ENCODE measurements at regions not wholly inside any gene's neighbourhood (a gene's known extent, or its start where the extent isn't known, plus 50 kb on each side); places are given as distances from the start of the nearest gene placed in this dataset.
"Not testable (repeated sequence)": the region's sequence is repeated elsewhere in the genome, so short reads cannot be mapped to it uniquely, and the experiment has no call there.

DNA sequence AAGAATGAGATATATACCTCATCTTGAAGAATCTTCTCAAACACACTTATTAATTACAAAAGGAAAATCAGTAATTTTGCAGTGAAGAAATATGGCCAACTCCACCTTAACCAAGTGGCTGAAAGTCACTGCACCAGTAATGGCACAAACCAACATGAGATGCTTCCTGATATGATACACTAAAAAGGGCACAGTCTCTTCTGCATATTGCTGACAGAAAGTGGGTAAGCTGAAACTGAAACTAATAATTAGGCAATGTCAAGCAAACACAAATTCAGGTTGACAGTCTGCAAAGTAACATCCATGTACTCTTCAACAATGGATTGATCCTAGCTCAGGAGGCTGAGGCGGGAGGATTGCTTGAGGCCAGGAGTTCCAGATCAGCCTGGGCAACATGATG lies 56.1 kb downstream of the ZNF22 start:
- DNase-seq (ENCODE audit: low read depth), result not testable (repeated sequence)

DNA sequence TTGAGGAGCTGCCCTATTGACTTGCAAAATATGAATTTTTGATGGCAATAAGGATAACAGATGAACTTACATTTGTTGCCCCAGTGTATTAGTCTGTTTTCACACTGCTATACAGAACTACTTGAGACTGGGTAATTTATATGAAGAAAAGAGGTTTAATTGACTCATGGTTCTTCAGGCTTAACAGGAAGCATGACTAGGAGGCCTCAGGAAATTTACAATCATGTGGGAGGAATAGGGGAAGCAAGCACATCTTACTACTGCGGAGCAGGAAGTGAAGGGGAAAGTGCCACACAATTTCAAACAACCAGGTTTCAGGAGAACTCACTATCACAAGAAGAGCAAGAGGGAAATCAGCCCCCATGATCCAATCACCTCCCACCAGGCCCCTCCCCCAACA lies 57.9 kb downstream of the ZNF22 start:
- DNase-seq (ENCODE audit: low read depth), result no peak

DNA sequence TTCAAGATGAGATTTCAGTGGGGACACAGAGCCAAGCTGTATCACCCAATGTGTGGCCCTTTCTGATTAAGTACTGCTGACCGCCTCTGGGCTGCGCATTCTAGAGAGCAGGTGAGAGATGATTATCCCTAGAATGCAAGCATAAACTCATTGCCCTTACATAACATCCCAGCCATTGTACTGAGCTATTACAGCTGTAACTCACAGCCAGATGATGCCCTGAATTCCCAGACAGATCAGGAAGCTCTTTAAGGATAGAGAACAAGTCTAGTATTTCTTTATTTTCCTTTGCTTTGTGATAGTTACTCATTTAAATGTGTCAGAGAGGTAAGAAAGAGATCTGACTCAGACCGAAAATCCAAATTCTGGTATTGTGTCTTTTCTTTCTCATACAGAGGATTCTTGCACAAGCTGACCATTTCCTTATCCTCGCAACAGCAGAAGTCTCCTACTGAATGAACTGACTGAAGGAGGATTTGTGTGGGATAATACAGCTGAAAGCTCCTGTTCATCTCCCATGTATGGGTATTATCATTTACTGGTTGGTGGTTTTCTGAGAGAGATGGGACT lies 58.4 kb downstream of the ZNF22 start:
- no peak for DNase-seq (ENCODE audit: low read depth)

DNA sequence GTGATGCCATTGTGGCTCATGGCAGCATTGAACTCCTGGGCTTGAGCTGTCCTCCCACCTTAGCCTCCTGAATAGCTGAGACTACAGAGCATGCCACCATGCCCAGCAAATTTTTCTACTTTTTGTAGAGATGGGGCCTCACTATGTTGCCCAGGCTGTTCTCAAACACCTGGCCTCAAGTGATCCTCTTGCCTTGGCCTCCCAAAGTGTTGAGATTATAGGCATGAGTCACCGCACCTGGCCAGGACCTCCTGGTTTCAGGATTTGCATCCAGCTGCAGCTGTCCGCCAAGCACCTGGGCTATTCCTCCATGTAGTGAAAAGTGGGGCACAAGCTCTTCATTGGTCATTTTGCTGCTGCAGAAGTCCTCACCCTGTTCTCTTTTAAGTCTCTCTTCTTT lies 58.9 kb downstream of the ZNF22 start:
- DNase-seq (ENCODE audit: low read depth), result no peak

DNA sequence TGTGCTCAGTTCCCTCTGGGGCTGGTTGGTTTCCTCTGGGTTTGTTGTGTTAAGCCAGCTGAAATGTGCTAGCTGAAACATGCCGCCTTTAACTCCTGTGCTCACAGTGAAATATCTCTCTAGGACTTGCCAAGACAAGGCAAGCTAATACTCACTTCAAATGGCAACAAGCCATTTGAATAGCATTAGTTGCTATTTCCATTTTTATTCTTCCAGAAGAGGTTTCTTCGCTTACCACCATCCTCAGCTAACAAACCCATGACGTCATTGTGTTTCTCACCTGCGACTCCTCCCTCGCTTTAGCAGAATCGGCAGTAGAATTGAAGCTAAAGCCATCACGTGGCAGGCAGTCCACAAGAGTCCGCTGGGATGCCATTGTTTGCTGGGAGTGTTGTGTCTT lies 61.3 kb downstream of the ZNF22 start:
- no peak for DNase-seq (ENCODE audit: low read depth)

DNA sequence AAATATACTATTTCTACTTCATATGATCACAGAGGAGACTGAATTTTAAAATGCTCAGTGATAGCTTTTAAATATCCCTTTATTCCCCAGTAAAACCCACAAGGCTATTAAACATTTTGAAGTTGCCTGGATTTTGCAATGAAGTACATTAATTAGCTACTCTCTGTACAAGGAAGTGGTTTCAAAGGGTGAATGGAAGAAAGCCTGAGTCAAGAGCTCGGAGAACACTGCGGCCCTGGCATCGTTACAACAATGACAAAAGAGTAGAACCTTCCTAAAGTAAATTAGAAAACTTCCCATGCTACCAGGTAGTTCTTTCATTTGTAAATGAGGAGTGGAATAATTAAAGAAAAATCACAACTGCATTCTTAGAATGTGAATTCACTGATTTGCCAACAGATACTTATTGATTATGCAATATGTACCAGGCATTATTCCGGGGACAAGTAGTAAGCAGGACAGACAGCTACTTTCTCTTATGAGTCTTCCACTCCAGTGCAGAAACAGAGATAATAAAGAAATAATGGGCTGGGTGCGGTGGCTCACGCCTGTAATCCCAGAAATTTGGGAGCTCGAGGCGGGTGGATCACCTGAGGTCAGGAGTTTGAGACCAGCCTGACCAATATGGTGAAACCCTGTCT lies 63.0 kb downstream of the ZNF22 start:
- no peak for DNase-seq (ENCODE audit: low read depth)

DNA sequence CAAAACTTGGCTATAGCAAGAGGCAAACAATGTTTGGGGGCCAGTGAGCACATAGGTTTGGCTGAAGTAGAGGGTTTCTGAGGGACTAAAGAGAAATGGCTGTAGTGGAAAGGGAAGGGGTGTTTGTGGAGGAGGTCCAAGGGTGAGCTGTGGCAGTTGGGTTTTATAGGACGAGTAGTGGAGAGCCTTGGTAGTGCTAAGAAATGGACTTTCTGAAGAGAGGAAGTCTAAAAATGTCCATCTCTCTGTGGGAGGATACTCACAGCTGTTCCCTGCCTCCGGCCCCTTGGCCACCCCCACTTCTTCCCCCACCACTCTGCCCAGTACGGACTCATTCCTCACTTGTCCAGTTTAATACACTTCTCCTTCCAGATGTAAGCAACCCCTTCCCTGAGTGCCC lies 64.3 kb downstream of the ZNF22 start:
- DNase-seq (ENCODE audit: low read depth), result no peak

DNA sequence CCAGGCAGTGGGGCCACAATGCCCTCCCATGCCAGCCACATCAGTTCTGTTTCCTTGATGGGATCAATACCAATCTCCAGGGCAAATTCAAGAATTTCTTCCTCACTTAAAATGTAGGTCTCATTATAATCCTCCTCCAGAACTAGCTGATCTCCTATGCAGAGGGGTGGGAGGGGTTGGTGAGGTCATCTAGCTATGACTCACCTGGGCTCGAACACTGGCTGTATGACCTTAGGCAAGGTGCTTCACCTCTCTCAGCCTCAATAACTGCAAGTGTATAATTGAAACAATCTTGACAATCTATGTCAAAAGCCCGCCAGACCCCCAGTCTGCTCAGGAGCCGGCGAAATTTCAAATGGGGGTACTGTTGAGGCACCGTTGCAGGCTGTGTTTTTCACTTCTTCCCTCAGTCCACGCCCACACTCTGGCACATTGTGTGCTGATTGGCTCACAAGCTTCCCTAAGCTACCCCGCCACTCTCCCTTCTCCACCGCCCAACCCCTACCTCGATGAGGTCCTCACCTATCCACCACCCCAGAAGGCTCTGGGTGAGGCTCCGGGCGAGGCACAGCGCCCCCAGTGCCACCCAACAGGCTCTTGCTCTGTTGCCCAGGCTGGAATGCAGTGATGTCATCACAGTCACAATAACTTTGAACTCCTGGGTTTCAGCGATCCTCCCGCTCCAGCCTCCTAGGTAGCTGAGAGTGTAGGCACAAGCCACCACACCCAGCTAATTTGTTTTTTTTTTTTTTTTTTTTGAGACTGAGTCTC lies 70.5 kb downstream of the ZNF22 start:
- no peak for DNase-seq (ENCODE audit: low read depth)

DNA sequence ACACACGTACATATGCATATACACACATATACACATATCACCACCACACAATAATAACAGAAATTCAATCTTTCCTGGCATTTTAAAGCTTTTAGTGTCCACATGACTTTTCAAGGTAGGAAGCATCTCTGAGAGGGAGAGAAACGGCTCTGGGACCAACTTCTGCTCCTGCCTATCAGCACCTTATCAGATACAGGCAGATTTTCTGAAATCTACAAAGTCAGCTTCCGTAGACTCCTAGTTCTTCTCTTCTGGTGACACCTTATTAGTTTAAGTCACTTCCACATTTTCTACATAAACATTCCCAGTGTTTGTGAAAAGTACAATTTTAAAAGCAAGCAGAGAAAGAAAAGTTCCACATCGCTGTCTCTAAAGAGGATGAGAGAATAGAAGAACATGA lies 74.5 kb downstream of the ZNF22 start:
- no peak for DNase-seq (ENCODE audit: low read depth)

DNA sequence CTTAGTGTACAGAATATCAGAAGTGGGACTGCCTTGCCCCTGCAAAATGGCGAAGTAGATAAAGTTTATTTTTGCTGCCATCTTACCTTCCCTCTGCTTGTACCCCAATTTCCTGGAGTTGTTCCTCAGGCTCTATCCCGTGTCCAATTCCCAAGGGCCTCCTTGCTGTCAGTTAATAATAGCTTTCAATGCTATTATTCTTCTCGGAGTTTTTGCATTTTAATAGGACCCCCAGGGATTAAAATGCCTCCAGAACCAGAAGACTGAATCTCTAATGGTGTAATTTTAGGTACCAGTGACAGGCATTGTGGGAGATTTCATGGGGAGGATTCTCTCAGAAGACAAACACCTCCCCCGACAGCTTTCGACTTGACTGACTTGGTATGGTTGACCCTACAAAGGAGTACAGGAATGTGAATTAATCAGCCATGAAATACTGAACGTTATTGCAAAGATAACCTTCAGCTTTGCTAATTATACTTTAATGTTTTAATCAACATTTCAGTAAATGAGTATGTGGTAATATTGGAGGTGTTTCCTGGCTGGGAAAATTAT lies 75.2 kb downstream of the ZNF22 start:
- DNase-seq (ENCODE audit: low read depth), result no peak

DNA sequence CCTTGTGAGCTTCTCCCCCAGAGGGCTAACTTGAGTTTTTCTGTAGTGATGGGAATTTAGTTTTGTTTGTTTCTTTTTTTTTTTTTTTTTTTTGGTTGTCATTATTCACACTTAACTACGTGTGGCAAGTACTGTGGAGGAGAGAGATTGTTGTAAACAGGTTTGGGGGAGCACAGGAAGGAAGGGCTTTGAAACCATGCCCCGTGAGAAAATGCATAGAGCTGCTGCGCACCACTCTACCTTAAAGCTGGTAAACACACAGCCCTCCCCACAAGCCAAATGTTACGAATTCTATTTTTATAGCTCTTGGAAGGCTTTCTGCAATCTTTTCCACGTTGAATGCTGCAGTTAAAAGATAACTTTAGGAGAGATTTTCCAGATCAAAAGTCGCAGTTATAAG lies 76.2 kb downstream of the ZNF22 start:
- no peak for DNase-seq (ENCODE audit: low read depth)

DNA sequence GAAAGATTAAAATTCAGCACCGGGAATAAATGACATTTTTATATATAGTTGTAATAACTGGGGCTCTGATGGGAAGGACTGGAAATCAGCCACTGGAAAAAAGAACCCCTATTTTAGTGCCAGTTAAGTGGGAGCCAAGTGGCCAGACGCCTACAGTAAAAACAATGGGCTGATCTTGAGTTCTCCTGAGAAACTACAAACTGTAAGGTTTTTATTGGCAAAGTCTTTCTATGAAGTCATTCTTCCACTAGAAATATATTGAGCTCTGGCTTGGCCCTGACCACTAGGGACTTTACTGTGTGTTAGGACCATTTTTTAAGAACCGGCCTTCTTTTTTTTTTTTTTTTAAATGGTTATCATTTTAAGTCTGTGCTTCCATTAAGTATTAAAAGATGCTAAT lies 79.6 kb downstream of the ZNF22 start:
- no peak for DNase-seq (ENCODE audit: low read depth)

DNA sequence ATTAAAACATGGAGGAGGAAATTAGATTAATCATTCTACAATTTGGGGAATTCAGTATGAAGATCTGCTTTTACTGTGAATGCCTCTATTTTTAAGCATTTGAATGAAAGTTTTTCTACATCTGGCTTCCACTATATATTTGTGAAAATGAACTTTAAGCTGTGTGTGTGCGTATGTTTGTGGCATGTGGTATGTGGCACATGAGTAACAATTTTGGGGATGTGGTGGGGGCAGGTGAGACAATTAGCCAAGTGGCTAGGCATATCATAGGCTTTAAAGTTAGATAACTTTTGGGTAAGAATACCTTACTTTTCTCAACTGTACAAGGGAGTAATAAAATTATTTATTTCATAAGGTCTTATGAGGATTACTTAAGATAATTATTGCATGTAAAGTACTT lies 81.5 kb downstream of the ZNF22 start:
- DNase-seq (ENCODE audit: low read depth), result no peak

DNA sequence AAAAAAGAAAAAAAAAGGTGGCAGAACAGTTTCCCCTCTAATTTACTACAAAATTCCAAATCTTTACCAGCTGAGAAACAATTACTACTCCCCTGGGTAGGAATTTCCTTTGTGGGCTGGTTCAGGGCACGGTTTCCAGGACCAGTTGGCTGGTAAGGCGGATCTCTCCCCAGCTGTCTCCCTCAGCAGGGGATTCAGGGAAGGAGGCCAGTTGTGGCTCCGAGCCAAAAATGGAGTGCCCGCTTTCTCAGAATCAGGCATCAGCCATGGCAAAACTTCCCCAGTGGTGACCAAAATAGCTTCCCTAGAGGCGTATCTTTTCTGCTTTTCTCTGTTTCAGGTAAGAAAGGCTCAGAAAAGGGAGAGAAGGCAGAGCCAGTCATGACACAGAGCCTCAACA lies 91.2 kb downstream of the ZNF22 start:
- no peak for DNase-seq (ENCODE audit: low read depth)

DNA sequence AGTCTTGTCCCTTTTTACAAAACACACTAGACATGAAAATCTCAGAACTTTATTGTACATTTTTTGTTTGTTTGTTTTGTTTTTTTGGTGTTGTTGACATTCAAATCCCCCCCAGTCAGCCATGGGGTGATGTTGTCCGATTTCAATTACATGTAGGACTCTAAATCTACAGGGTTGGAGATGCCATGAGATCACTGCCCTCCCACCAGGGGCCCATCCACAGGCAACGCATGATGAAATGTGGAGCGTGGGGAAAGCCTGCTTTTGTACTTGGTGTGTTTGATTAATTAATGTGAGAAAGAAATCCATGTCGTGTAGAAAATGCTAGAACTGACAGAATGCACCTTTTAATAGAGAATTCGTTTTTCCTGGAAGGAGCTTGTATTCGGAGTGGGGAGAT lies 93.2 kb downstream of the ZNF22 start:
- no peak for DNase-seq (ENCODE audit: low read depth)

DNA sequence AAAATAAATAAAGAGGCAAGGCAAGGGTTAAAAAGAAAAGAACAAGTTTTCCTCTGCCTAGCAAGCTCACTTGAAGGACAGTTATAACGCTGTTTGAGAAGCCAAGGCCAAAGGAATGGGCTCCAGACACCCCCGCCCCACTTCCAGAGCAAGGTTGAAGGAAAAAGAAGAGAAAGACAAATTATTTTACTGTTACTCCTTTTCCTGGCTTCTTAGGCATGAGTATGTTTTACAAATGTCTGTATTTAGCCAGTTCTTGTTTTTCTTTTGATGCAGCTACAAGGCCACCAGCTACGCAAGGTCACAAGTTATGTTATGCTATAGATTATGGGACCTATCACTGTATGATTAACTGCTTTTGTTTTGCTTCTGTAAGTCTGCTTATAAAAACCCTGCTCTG lies 94.6 kb downstream of the ZNF22 start:
- no peak for DNase-seq (ENCODE audit: low read depth)

DNA sequence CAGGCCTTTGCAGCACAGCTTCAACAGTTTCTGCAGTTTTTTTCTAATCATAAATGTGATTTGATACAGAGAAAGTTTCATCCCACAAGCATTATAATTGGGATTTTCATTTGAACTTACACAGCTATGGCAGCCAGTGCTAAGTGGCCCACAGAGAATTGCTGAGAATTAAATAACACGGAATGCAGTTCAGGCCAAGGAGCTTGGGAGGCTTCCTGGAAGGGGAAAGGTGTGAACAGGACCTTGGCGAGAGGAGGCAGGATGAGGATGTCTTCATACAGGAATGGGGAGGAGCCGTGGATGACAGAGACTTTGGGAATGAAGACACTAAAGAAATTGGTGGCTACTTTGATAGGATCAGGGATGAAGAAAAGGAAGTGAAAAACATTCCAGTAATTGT lies 95.3 kb downstream of the ZNF22 start:
- no peak for DNase-seq (ENCODE audit: low read depth)

DNA sequence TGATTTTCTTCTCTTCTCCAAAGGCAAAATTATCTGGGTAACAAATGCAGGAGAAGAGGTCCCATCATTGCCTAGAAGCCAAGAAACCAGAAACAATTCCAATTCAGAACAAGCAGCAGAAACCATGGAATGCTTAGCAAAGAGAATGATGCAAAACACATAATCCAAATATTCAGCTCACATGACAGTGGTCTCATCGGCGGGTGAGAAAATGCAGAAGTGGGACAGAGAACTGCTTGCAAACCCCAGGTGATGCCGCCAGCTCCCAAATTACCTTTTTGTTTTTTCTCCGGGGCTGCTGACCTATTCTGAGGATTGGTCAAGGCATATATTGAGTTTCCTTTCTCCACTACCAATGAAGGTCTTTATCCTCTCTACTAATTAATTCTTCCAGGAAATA lies 99.7 kb downstream of the ZNF22 start:
- no peak for DNase-seq (ENCODE audit: low read depth)

DNA sequence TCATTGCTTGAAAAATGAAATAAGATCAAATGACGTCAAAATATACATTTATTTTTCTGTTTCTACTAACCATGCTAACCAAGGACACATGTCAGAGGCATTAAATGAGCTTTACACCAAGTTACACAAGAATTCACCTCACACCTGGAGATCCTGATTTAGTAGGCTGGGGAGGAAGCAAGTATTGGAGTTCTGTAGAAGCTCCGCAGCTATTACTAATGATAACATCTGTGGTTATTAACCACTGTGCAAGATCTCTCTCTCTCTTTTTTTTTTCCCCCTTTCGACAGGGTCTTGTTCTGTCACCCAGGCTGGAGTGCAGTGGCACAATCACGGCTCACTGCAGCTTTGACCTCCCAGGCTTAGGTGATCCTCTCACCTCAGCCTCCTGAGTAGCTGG lies 104.0 kb downstream of the ZNF22 start:
- no peak for DNase-seq (ENCODE audit: low read depth)

DNA sequence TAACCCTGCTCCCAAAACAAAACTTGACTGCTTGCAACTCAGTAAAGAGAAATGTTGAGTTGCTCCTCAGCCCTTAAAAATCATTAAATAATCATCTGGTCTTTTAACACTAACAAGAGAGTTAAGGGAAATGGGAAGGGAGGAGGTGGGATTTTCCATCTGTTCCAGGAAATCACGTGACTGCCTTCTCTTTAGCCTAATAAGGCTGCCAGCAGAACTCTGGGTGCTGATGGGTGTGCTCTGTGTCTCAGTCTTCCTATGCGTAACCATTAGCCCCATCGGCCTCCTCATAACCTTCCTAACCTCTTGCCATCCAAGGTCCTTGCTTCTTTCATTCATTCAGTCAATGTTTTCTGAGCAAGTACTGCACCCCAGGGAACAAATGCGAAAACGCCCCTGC lies 104.6 kb downstream of the ZNF22 start:
- not testable (repeated sequence) for DNase-seq (ENCODE audit: low read depth)

DNA sequence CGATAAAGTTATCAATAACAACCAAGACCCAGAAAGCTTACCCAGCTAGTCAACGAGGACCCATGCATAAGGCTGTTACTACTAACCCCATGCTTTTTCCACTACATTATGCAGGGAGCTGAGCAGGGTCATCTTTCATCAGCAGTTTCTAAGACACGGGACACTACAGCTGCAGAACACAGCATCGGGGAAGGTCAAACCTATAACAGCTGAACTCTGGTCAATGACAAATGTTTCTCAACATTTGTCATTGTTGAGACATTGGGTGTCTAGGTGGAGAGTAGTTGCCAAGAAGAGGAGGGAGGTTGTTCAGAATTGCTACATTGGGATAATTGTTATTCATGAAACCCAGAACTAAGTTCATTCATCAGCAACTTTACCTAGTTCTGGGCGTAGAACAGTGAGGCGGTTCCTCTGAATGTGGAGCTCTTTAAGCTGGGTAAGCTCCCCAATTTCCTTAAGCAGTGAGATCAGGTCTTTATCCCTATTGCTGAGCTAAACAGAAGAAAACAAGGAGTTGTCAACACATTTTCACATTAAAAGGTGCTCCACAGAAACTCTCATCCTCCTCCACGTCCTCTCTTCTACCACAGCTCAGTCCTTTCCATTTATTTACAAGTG lies 105.6 kb downstream of the ZNF22 start:
- no peak for DNase-seq (ENCODE audit: low read depth)

DNA sequence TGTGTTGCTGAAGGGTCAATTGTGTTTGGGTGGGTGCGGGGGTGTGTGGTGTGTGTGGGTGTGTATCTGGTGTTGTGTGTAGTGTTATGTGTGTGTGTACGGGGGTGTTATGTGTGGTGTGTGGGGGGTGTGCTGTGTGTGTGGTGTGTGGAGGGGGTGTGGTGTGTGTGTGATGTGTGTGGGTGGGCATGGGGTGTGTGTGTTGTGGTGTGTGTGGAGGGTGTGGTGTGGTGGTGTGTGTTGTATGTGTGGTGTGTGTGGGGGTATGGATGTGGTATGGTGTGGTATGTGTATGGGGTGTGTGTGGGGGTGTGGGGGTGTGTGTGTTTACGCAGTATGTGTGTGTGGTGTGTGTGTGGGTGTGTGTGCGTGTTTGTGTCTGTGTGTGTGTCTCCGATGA lies 110.8 kb downstream of the ZNF22 start:
- DNase-seq (ENCODE audit: low read depth), result no peak

DNA sequence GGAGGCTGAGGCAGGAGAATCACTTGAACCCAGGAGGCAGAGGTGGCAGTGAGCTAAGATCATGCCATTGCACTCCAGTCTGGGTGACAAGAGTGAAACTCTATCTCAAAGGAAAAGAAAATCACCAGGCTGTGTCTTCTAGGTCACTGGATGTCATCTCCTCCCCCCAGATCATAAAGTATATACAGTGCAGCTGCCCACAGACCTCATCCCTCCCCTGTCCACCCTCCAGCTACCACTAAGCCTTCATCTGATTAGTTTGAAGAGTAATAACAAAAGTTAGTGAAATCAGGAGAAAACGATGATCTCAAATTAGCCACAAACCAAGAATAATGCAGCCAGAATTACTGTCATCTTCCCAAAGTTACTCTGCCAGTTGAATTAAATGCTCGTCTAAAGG lies 117.2 kb downstream of the ZNF22 start:
- not testable (repeated sequence) for DNase-seq (ENCODE audit: low read depth)

Data from forelimb muscle (tissue), 1 donor.